Activated B cell treated with CpG ODN at 0.5 μM for 24 hours (primary cell): ENCODE measurements at regions not wholly inside any gene's neighbourhood (a gene's known extent, or its start where the extent isn't known, plus 50 kb on each side); places are given as distances from the start of the nearest gene placed in this dataset.

ENCODE experiments used
- ATAC-seq: fragments of 200-7000 bp; cut with Tn5 transposase; one replicate; pipeline ENCODE4 v1.10.0; 2021; ENCODE audit warnings: low read depth, mild to moderate bottlenecking, moderate library complexity
- CTCF ChIA-PET: fragments of 350-600 bp; sonication (Branson Sonifier 250); formaldehyde crosslinking; loops from one replicate; lab custom pipeline; 2021; ENCODE audit warnings: antibody characterized with exemption; lab: Charles Lee
- POLR2A ChIA-PET: fragments of 350-600 bp; sonication (Branson Sonifier 250); formaldehyde crosslinking; loops from one replicate; lab custom pipeline; 2021; ENCODE audit warnings: antibody characterized with exemption; lab: Charles Lee
- DNase-seq: peaks from one replicate; pipeline ENCODE4 v3.0.0; 2022
- H3K27ac Mint-ChIP-seq: one replicate; pipeline ENCODE4 v1.8.0; 2020; ENCODE audit warnings: mixed read lengths
- H3K27me3 Mint-ChIP-seq: one replicate; pipeline ENCODE4 v1.8.0; 2021; ENCODE audit warnings: mixed read lengths
- H3K36me3 Mint-ChIP-seq: one replicate; pipeline ENCODE4 v1.8.0; 2021; ENCODE audit warnings: low read depth, mixed read lengths
- H3K4me1 Mint-ChIP-seq: one replicate; pipeline ENCODE4 v1.8.0; 2021; ENCODE audit warnings: mixed read lengths
- H3K4me3 Mint-ChIP-seq: one replicate; pipeline ENCODE4 v1.8.0; 2020; ENCODE audit warnings: mild to moderate bottlenecking, mixed read lengths
- H3K9me3 Mint-ChIP-seq: one replicate; pipeline ENCODE4 v1.8.0; 2020; ENCODE audit warnings: mixed read lengths
- intact Hi-C: fragments of 100-400 bp; cut with micrococcal nuclease; formaldehyde crosslinking; loops from one replicate; pipeline ENCODE4 v1.15.1; 2024
- TF ChIP-seq, protein P1 (sequence below): fragments of 200-600 bp; IDR thresholded peaks from one replicate; pipeline ENCODE4 v1.8.0; 2022; ENCODE audit warnings: antibody characterized with exemption, mild to moderate bottlenecking

DNA sequence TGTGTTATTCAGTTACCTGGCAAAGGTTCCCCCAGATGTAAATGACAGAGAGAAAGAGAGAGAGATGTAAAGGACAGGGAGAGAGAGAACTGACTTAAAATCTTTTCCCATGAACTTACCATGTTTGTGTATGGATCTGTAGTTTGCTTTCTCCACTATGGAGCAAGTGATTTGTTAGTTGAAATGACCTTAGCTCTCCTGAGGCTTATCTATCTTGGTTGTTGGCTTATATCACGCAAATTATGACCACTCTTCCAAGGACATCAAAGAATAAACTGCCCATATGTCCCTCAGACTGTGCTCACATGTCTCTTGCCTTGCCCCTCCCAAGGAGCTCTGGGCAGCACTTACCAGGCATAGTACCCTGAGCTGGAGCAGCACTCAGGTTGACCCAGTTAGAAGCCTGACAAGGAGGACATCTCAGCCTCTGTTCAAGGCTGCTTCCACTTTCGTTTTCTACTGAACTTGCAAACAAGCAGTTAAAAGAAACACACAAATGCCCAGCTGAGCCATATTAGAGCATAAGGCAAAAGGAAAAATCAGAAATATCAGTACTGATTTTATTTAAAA is 95.3 kb upstream of the RCN1 start:
- Mint-ChIP-seq H3K4me3 (no peak overlapping the region), H3K27me3 (peaks cover 12% of the 10 kb centered on the region), H3K4me1 (no peaks in the 10 kb centered on the region), H3K27ac (no peak overlapping the region), H3K9me3 (no peaks in the 10 kb centered on the region), H3K36me3 (no peaks in the 10 kb centered on the region)
- TF ChIP-seq, protein P1, sequence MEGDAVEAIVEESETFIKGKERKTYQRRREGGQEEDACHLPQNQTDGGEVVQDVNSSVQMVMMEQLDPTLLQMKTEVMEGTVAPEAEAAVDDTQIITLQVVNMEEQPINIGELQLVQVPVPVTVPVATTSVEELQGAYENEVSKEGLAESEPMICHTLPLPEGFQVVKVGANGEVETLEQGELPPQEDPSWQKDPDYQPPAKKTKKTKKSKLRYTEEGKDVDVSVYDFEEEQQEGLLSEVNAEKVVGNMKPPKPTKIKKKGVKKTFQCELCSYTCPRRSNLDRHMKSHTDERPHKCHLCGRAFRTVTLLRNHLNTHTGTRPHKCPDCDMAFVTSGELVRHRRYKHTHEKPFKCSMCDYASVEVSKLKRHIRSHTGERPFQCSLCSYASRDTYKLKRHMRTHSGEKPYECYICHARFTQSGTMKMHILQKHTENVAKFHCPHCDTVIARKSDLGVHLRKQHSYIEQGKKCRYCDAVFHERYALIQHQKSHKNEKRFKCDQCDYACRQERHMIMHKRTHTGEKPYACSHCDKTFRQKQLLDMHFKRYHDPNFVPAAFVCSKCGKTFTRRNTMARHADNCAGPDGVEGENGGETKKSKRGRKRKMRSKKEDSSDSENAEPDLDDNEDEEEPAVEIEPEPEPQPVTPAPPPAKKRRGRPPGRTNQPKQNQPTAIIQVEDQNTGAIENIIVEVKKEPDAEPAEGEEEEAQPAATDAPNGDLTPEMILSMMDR = no peak
- ChIA-PET POLR2A (no interaction called here), CTCF (no interaction called here)
- ATAC-seq (no peak), DNase-seq (no peak)
- intact Hi-C loops = no loop called here

DNA sequence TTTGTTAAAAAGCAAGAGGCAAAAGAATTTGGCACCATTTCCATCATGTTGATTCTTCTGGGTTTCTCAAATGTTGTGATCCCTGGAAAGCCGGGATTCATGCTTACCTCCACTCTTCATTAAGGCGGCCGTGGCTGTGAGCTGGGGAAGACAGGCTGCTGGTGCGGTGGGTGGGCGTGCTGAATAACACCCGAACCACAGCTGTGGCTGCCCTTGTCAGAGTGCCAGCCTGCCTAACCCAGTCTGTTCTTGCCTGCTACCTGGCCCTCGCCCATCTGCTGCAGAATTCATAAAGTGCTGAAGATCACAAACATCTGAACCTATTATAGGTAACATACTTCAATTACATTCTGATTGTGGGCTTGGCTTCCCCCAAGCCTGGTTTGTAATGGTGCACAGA is 95.8 kb upstream of the RCN1 start:
- TF ChIP-seq, protein P1 = no peak
- no peak overlapping the region for H3K27ac Mint-ChIP-seq
- H3K27me3 Mint-ChIP-seq = peaks cover 12% of the 10 kb centered on the region
- ATAC-seq (no peak), DNase-seq (no peak)
- no peaks in the 10 kb centered on the region for H3K4me1 Mint-ChIP-seq
- no peaks in the 10 kb centered on the region for H3K9me3 Mint-ChIP-seq
- ChIA-PET POLR2A (no interaction called here), CTCF (no interaction called here)
- no peak overlapping the region for H3K4me3 Mint-ChIP-seq
- H3K36me3 Mint-ChIP-seq = no peaks in the 10 kb centered on the region
- intact Hi-C loops = no loop called here

DNA sequence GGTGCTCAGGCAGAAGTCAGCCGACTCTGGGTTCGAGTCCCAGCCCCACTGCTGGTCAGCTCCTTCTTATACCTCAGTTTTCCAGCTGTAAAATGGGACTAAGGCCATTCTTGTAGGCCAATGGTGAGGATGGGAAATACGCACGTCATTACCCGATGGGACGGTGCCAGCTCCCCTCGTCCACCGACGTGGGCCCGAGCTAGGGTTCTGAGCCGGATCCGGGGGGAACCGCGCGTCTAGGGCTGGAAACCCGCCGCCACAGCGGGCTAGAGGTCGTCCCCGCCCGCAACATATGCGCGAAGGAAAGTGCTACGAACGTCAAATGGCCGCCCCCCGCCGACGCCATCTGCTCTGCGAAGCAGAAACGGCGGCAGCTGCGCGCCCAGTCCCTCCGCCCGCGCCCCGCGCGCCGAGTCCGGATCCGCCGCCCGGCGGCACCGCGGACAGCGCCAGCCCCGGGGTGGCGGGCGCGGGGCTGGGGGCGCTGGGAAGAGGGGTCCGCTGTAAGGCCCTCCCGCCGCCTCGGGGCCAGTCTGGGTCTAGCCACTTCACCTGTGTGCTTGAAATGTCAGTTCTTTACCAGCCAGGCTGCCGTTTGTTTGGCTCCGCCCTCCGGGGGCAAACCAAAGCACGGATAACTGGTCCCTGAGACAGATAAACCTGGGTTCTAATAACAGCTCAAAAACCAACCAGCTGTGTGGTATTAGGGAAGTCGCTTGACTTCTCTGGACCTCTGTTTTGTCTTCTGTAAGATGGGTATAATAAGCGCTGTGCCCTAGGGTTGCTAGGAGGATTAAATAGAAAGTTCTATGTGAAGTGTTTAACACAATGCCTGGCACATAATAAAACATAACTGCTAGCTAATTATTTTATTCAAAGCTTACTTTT is 103.5 kb upstream of the RCN1 start:
- ChIA-PET POLR2A (no interaction called here), CTCF (no interaction called here)
- DNase-seq = no peak
- no peak for ATAC-seq
- peaks cover 2% of the 10 kb centered on the region for H3K9me3 Mint-ChIP-seq
- peaks cover 27% of the 10 kb centered on the region for H3K27me3 Mint-ChIP-seq
- no peak overlapping the region for H3K27ac Mint-ChIP-seq
- intact Hi-C loops = no loop called here
- TF ChIP-seq, protein P1 = no peak
- H3K4me3 Mint-ChIP-seq = no peak overlapping the region
- no peaks in the 10 kb centered on the region for H3K36me3 Mint-ChIP-seq
- H3K4me1 Mint-ChIP-seq = no peaks in the 10 kb centered on the region

DNA sequence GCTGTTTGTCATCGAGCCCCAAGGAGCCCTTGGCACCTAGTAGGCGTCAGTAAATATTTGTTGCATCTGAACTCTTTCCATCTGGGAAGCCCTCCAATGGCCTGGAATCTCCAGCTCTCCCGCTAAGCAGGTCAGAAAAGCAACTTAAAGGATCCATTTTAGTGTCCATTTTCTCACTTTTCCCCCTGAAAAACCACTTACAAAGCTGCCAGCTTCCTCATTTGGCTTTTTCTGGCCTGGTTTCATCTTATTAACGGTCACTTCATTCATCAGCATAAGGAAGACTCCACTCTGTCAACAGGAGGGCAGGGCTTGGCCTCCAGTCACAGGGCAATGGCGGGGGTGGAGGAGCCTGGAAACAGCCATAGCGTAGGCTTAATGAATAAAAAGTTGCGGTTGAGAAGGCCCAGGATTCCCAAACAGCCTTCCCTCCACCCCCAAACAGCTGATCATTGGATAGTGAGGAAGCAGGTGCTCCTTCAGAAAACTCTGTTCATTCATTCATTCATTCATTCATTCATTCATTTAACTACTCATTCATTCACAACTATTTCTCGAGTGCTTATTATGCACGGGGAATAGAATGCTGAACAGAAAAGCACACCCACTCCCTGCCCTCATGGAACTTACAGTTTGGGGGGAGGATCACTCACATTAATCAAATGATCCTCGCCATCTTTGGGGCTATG is 104.5 kb upstream of the RCN1 start:
- ChIA-PET POLR2A (no interaction called here), CTCF (no interaction called here)
- TF ChIP-seq, protein P1 = no peak
- no peaks in the 10 kb centered on the region for H3K4me1 Mint-ChIP-seq
- ATAC-seq (no peak), DNase-seq (no peak)
- intact Hi-C loops = no loop called here
- H3K27ac Mint-ChIP-seq = no peak overlapping the region
- H3K4me3 Mint-ChIP-seq = no peak overlapping the region
- peaks cover 2% of the 10 kb centered on the region for H3K9me3 Mint-ChIP-seq
- no peaks in the 10 kb centered on the region for H3K36me3 Mint-ChIP-seq
- H3K27me3 Mint-ChIP-seq = peaks cover 27% of the 10 kb centered on the region

DNA sequence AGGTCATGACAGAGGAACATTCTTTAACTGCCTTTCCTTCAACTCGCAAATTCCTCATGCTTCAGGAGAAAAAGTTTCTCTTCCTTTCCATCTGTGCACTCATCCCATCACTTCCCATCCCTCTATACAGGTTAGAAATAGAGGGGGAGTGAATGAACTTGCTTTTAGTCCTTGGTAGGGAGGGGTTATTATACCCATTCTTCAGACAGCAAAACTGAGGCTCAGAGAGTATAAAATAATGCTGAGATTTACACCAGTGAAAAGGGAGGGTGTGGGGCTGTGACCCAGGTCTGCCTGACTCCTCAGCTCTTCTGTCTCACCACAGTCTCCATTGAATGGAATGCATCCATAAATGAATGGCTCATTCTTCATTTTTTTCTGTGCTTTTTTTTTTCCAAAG is 109.4 kb upstream of the RCN1 start:
- DNase-seq (no peak), ATAC-seq (no peak)
- no peak overlapping the region for H3K27ac Mint-ChIP-seq
- no peak overlapping the region for H3K4me3 Mint-ChIP-seq
- H3K27me3 Mint-ChIP-seq = peaks cover 19% of the 10 kb centered on the region
- ChIA-PET CTCF (no interaction called here), POLR2A (no interaction called here)
- TF ChIP-seq, protein P1 = no peak
- peaks cover 3% of the 10 kb centered on the region for H3K9me3 Mint-ChIP-seq
- no peaks in the 10 kb centered on the region for H3K4me1 Mint-ChIP-seq
- no peaks in the 10 kb centered on the region for H3K36me3 Mint-ChIP-seq
- intact Hi-C loops = no loop called here
